Omental fat pad (tissue), 3 donors: ENCODE measurements at regions not wholly inside any gene's neighbourhood (a gene's known extent, or its start where the extent isn't known, plus 50 kb on each side); places are given as distances from the start of the nearest gene placed in this dataset.

Experiments used
- ATAC-seq: fragments of 150-250 bp; one replicate; pipeline ENCODE4 v1.9.1; 2016; ENCODE audit warnings: mild to moderate bottlenecking, moderate library complexity; ENCODE audit not compliant: low FRiP score
- DNase-seq: peaks from one replicate; pipeline ENCODE4 v3.0.0-alpha.2; 2019; ENCODE audit warnings: low spot score
- CTCF ChIP-seq, 3 donors: fragments of 450-650 bp; IDR thresholded peaks; one replicate each; pipeline ENCODE4 v1.5.1; 2016 to 2017; ENCODE audit warnings: antibody characterized with exemption in 3 of 3, mild to moderate bottlenecking in 3 of 3, moderate library complexity in 2 of 3

GRCh38 chr21:19724081-19724480 is 1274.1 kb upstream of the NCAM2 start:
- no peak for TF ChIP-seq CTCF (IDR thresholded peaks at IDR 0.05)
- ATAC-seq, result no peak
- DNase-seq, result no peak

DNA sequence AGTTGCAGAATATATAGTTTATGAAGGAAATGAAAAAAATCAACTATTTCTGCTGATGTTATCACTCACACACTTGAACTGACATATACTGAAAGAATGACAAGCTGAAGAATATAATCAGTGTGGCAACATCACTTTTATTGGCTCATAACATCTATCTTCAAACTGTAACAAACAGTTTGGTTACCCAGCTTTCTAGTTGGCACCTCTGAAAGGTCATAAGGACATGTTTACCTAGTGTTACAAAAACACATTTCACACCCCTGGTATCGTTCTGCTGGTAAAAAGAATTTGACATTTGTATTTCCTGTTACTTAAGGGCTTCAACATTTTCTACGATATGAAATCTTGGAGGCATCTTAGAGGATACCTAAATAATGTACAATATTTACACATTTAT is 1267.0 kb upstream of the NCAM2 start:
- DNase-seq (no peak), ATAC-seq (no peak)
- no peak for TF ChIP-seq CTCF (IDR thresholded peaks at IDR 0.05)

DNA sequence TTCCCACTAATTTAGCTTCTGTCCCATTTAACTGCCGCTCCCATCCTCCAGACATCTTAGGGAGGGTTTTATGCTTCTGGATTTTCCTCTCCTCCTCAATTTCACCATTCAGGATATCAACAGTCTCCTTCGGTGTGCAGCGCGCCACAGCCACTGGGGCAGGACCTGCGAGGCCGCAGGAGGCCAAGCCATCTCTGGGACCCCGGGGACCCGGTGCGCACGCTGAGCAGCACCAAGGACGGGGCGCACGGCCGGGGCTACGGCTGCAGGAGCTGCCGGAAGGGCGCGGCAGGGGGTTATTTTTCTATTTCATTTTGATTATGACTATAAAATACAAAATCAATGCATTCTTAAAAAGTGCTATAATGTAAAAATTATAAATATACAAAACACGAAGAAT is 1238.4 kb upstream of the NCAM2 start:
- TF ChIP-seq CTCF (IDR thresholded peaks at IDR 0.05), result no peak
- ATAC-seq (no peak), DNase-seq (no peak)

DNA sequence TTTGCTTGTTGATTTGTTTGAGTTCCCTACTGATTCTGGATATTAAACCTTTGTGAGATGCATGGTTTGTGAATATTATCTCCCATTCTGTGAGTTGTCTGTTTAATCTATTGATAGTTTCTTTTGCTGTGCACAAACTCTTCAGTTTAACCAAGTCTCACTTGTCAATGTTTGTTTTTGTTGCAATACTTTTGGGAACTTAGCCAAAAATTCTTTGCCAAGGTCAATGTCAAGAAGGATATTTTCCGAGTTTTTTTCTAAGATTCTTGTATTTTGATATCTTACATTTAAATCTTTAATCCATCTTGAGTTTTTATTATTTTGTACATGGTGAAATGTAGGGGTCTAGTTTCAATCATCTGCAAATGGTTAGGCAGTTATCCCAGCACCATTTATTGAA is 1230.7 kb upstream of the NCAM2 start:
- no peak for TF ChIP-seq CTCF (IDR thresholded peaks at IDR 0.05)

GRCh38 chr21:19771881-19772280 is 1226.3 kb upstream of the NCAM2 start:
- DNase-seq (no peak), ATAC-seq (no peak)
- TF ChIP-seq CTCF (IDR thresholded peaks at IDR 0.05), result no peak

More for the DNA sequence above, 1230.7 kb upstream of the NCAM2 start:
- no peak for DNase-seq
- no peak for ATAC-seq

DNA sequence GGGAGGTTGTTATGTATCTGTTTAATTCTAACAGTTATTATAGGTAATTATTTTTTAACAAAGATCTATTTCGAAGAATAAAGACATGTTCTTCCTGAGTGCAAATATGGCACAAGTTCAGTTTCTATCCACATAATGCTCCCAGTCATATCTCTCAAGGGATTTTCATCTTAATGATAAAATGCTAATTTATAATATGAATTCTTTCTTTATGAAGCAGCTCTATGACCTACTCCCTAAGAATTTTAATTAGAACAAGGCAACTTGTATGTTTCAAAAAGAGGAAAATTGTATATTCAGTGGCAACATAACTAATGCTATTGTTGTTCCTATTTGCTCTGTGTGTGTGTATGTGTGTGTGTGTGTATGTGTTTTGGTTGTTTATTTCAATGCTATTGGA is 1222.1 kb upstream of the NCAM2 start:
- TF ChIP-seq CTCF (IDR thresholded peaks at IDR 0.05), result no peak
- ATAC-seq (no peak), DNase-seq (no peak)

DNA sequence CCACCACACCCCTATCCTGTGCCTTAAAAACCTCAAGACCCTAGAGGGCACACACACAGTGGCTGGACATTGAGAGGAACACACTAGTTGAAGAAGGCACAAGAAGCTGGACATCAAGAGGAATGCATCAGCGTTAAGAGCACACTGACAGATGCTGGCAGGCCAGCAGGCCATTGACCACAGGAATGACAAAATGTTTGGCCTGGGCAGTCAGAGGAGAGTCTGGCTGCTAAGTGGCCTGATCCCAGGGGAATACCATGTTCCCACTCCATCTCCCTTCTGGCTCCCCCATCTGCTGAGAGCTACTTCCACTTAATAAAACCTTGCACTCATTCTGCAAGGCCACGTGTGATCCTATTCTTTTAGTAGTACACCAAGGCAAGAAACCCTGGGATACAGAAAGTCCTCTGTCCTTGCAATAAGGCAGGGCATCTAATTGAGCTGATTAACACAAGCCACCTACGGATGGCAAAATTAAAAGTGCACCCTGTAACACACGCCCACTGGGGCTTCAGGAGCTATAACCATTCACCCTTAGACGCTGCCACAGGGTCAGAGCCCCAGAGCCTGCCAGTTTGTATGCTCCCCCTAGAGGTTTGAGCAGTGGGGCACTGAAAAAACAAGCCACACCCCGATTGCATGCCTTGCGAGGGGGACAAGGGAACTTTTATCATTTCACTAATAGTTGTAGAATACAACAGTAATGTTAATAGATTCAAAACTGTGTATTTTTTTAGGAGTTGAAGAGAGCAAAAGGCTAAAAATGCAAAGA is 1216.1 kb upstream of the NCAM2 start:
- no peak for TF ChIP-seq CTCF (IDR thresholded peaks at IDR 0.05)
- no peak for DNase-seq
- ATAC-seq, result no peak
